ENCODE measurements at regions not wholly inside any gene's neighbourhood (a gene's known extent, or its start where the extent isn't known, plus 50 kb on each side); places are given as distances from the start of the nearest gene placed in this dataset.

DNA sequence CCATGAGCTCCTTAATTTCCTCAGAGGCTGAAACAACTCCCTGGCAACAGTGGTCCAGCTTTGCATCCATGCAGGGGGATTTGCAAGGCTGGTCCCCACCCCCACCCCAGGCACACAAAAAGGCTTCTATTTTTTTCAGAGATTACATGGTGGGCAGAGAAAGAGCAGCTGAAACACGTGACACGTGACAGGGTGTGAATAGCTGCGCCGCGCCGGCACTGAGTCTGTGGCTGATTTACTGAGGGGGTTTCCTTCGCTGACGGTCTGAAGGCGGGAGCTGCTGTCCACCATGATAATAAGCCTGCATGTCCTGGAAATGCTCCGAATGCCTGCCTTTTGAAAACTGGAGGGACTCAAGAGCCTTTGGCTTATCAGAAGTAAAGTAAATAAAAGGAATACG is 50.7 kb upstream of the APCDD1 start:
- TF ChIP-seq CTCF (IDR thresholded peaks at IDR 0.05) (no peak), POLR2AphosphoS5 (IDR thresholded peaks at IDR 0.05; ENCODE audit: insufficient read depth in 1 of 2, low read depth in 1 of 2) (no peak), POLR2A (IDR thresholded peaks at IDR 0.05) (no peak)
